GM21528 (cell line): ENCODE measurements at regions not wholly inside any gene's neighbourhood (a gene's known extent, or its start where the extent isn't known, plus 50 kb on each side); places are given as distances from the start of the nearest gene placed in this dataset.

Experiments
- ATAC-seq: cut with Tn5 transposase; IDR thresholded peaks from one replicate; pipeline ENCODE4 v1.9.1; 2021; ENCODE audit warnings: mild to moderate bottlenecking, moderate library complexity; ENCODE audit not compliant: unreplicated experiment, low FRiP score

- ATAC-seq, result no peak
These were observed 307.9 kb downstream of the WDR11 start for GRCh38 chr10:121158988-121159579.

GRCh38 chr10:121159670-121160069 is 308.5 kb downstream of the WDR11 start:
- no peak for ATAC-seq

- ATAC-seq, result no peak
These were observed 314.1 kb downstream of the WDR11 start for GRCh38 chr10:121165276-121165675.

GRCh38 chr10:121167534-121168243 is 316.5 kb downstream of the WDR11 start:
- ATAC-seq, result no peak

- ATAC-seq, result no peak
These were observed 317.5 kb downstream of the WDR11 start for GRCh38 chr10:121168545-121169216.

GRCh38 chr10:121169406-121169805 is 318.2 kb downstream of the WDR11 start:
- ATAC-seq, result no peak

- no peak for ATAC-seq
These were observed 320.9 kb downstream of the WDR11 start for GRCh38 chr10:121171825-121172787.

- ATAC-seq, result no peak
These were observed 327.8 kb downstream of the WDR11 start for GRCh38 chr10:121179006-121179405.

GRCh38 chr10:121182219-121182618 is 331.1 kb downstream of the WDR11 start:
- no peak for ATAC-seq

- ATAC-seq, result no peak
These were observed 332.1 kb downstream of the WDR11 start for GRCh38 chr10:121183236-121183635.

- ATAC-seq, result no peak
These were observed 332.5 kb downstream of the WDR11 start for GRCh38 chr10:121183707-121184106.

GRCh38 chr10:121185816-121186455 is 334.8 kb downstream of the WDR11 start:
- ATAC-seq, result no peak

GRCh38 chr10:121187391-121187790 is 336.2 kb downstream of the WDR11 start:
- no peak for ATAC-seq

GRCh38 chr10:121188005-121188404 is 336.8 kb downstream of the WDR11 start:
- no peak for ATAC-seq

GRCh38 chr10:121189066-121189465 is 337.9 kb downstream of the WDR11 start:
- no peak for ATAC-seq

- ATAC-seq, result no peak
These were observed 343.7 kb downstream of the WDR11 start for GRCh38 chr10:121194696-121195523.

GRCh38 chr10:121195524-121195910 is 344.4 kb downstream of the WDR11 start:
- no peak for ATAC-seq

GRCh38 chr10:121199081-121199480 is 347.9 kb downstream of the WDR11 start:
- ATAC-seq, result no peak

GRCh38 chr10:121205625-121206024 is 354.5 kb downstream of the WDR11 start:
- no peak for ATAC-seq
